T-helper 17 cell (primary cell): ENCODE measurements at regions not wholly inside any gene's neighbourhood (a gene's known extent, or its start where the extent isn't known, plus 50 kb on each side); places are given as distances from the start of the nearest gene placed in this dataset.

Experiments used
- ATAC-seq: fragments of 150-1000 bp; cut with Tn5 transposase; 2 replicates; pipeline ENCODE4 v1.10.0; 2021; ENCODE audit warnings: mild to moderate bottlenecking, moderate library complexity
- DNase-seq, 3 donors: peaks; one replicate each; pipeline versions ENCODE4 v3.0.0 to v3.0.0-alpha.2; 2020 to 2021
- H3K9me3 ChIP-seq: one replicate; pipeline ENCODE4 v1.7.0; 2013; ENCODE audit warnings: low read length, mild to moderate bottlenecking; ENCODE audit not compliant: control insufficient read depth, poor library complexity, severe bottlenecking
- H3K27ac Mint-ChIP-seq: one replicate; pipeline ENCODE4 v1.8.0; 2022; ENCODE audit warnings: mild to moderate bottlenecking, moderate library complexity, mixed read lengths
- H3K27me3 Mint-ChIP-seq: one replicate; pipeline ENCODE4 v1.8.0; 2022; ENCODE audit warnings: mixed read lengths
- H3K36me3 Mint-ChIP-seq: one replicate; pipeline ENCODE4 v1.8.0; 2022; ENCODE audit warnings: low read depth, mixed read lengths
- H3K4me1 Mint-ChIP-seq: one replicate; pipeline ENCODE4 v1.8.0; 2022; ENCODE audit warnings: mild to moderate bottlenecking, mixed read lengths
- H3K4me3 Mint-ChIP-seq: one replicate; pipeline ENCODE4 v1.8.0; 2022; ENCODE audit warnings: mild to moderate bottlenecking, moderate library complexity, mixed read lengths

DNA sequence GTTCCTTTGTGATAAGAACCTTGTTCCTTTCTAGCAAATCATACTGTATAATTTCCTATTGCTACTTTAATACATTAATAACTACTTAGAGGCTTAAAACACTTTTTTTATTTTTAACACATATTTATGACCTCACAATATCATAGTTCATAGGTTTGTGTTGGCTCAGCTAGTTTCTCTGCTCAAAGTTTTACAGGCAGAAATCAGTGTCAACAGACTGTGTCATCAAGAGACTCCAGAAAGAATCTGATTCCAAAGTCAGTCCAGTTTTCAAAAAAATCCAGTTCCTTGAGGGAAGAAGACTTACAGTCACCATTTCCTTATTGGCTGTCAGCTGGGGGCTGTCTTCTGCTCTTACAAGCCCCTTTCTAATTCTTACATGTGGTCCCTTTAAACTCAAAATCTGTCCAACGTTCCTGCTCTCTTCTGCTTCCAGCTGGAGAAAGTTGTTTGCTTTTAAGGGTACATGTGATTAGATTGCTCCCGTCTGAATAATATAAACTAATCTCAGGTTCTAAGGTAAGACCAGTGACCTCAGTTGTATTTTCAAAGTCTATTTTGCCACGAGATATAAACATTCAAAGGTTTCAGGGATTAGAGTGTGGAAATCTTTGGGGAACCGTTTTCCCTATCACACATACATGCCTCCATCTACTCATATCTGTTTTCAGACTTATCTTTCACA lies 267.3 kb upstream of the SLITRK5 start:
- Mint-ChIP-seq H3K27ac (no peak overlapping the region), H3K27me3 (no peaks in the 10 kb centered on the region), H3K4me3 (no peak overlapping the region), H3K36me3 (no peaks in the 10 kb centered on the region), H3K4me1 (no peaks in the 10 kb centered on the region)
- DNase-seq (no peak), ATAC-seq (no peak)
- H3K9me3 ChIP-seq = no peaks in the 10 kb centered on the region

GRCh38 chr13:87426742-87427141 lies 244.4 kb upstream of the SLITRK5 start:
- Mint-ChIP-seq H3K36me3 (no peaks in the 10 kb centered on the region), H3K27me3 (no peaks in the 10 kb centered on the region), H3K4me3 (no peak overlapping the region), H3K4me1 (no peaks in the 10 kb centered on the region), H3K27ac (no peak overlapping the region)
- H3K9me3 ChIP-seq = no peaks in the 10 kb centered on the region
- ATAC-seq (no peak), DNase-seq (no peak)

- Mint-ChIP-seq H3K27me3 (no peaks in the 10 kb centered on the region), H3K36me3 (no peaks in the 10 kb centered on the region), H3K4me3 (no peak overlapping the region), H3K4me1 (no peaks in the 10 kb centered on the region), H3K27ac (no peak overlapping the region)
- no peaks in the 10 kb centered on the region for H3K9me3 ChIP-seq
- DNase-seq (no peak), ATAC-seq (no peak)
Observed at GRCh38 chr13:87444135-87444534, 227.0 kb upstream of the SLITRK5 start.

GRCh38 chr13:87452281-87452680 lies 218.9 kb upstream of the SLITRK5 start:
- H3K9me3 ChIP-seq = no peaks in the 10 kb centered on the region
- Mint-ChIP-seq H3K4me1 (no peaks in the 10 kb centered on the region), H3K36me3 (no peaks in the 10 kb centered on the region), H3K4me3 (no peak overlapping the region), H3K27me3 (no peaks in the 10 kb centered on the region), H3K27ac (no peak overlapping the region)
- no peak for ATAC-seq
- no peak for DNase-seq

GRCh38 chr13:87453244-87453643 lies 217.9 kb upstream of the SLITRK5 start:
- Mint-ChIP-seq H3K36me3 (no peaks in the 10 kb centered on the region), H3K4me1 (no peaks in the 10 kb centered on the region), H3K27ac (no peak overlapping the region), H3K27me3 (no peaks in the 10 kb centered on the region), H3K4me3 (no peak overlapping the region)
- ATAC-seq (no peak), DNase-seq (no peak)
- no peaks in the 10 kb centered on the region for H3K9me3 ChIP-seq

GRCh38 chr13:87459419-87459818 lies 211.8 kb upstream of the SLITRK5 start:
- no peaks in the 10 kb centered on the region for H3K9me3 ChIP-seq
- ATAC-seq (no peak), DNase-seq (no peak)
- Mint-ChIP-seq H3K27ac (no peak overlapping the region), H3K36me3 (no peaks in the 10 kb centered on the region), H3K27me3 (no peaks in the 10 kb centered on the region), H3K4me1 (no peaks in the 10 kb centered on the region), H3K4me3 (no peak overlapping the region)

GRCh38 chr13:87497426-87497825 lies 173.7 kb upstream of the SLITRK5 start:
- DNase-seq = no peak
- H3K27ac Mint-ChIP-seq = no peak overlapping the region
- H3K4me1 Mint-ChIP-seq = no peaks in the 10 kb centered on the region

GRCh38 chr13:87498681-87499080 lies 172.5 kb upstream of the SLITRK5 start:
- Mint-ChIP-seq H3K27ac (no peak overlapping the region), H3K27me3 (no peaks in the 10 kb centered on the region), H3K36me3 (no peaks in the 10 kb centered on the region)

More at GRCh38 chr13:87497426-87497825, 173.7 kb upstream of the SLITRK5 start:
- no peaks in the 10 kb centered on the region for H3K36me3 Mint-ChIP-seq
- no peak for ATAC-seq
- H3K27me3 Mint-ChIP-seq = no peaks in the 10 kb centered on the region
- H3K9me3 ChIP-seq = no peaks in the 10 kb centered on the region
- H3K4me3 Mint-ChIP-seq = no peak overlapping the region

DNA sequence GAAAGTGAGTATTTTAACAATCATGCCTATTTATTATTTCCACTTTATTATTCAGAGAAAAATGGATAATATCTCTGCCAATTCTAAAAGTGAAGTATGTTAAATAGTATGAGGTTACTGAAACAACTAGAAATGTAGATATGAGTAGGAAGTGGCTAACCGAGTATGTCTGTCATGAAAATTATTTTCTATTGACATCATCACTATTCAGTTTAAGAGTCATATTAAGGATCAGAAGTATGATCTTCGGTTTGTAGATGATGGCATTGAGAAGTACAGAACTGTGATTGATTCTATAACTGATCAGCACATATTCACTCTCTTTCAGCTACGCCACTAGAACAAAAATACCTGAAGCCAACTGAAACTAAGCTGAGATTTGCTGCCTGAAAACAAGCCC lies 146.4 kb upstream of the SLITRK5 start:
- Mint-ChIP-seq H3K36me3 (no peaks in the 10 kb centered on the region), H3K4me1 (no peaks in the 10 kb centered on the region), H3K27ac (no peak overlapping the region), H3K4me3 (no peak overlapping the region), H3K27me3 (no peaks in the 10 kb centered on the region)
- DNase-seq (no peak), ATAC-seq (no peak)
- no peaks in the 10 kb centered on the region for H3K9me3 ChIP-seq

More at GRCh38 chr13:87498681-87499080, 172.5 kb upstream of the SLITRK5 start:
- ATAC-seq = no peak
- H3K9me3 ChIP-seq = no peaks in the 10 kb centered on the region
- H3K4me1 Mint-ChIP-seq = no peaks in the 10 kb centered on the region
- DNase-seq = no peak
- H3K4me3 Mint-ChIP-seq = no peak overlapping the region

DNA sequence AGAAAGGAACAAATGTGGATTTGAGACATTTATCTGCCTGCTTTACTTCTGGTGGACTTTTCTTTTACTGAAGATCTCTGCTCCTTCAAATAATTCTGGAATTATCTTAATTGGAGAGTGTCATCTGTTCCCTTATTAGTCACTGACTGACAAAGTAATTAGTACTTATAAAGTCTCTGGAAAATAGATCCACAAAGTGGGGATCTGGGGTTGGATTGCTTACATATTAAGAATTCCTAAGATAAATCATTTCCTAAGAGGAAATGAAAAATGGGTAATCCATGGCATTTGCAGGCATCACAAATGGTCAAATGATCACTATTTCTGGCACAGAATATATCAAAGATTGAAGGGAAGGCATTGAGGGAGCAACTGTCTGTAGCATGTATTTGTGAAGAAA lies 137.4 kb upstream of the SLITRK5 start:
- H3K4me3 Mint-ChIP-seq = no peak overlapping the region
- no peaks in the 10 kb centered on the region for H3K36me3 Mint-ChIP-seq
- no peaks in the 10 kb centered on the region for H3K9me3 ChIP-seq
- DNase-seq (no peak), ATAC-seq (no peak)
- H3K27ac Mint-ChIP-seq = no peak overlapping the region
- H3K4me1 Mint-ChIP-seq = no peaks in the 10 kb centered on the region
- no peaks in the 10 kb centered on the region for H3K27me3 Mint-ChIP-seq

- ATAC-seq = no peak
- no peak for DNase-seq
- Mint-ChIP-seq H3K27me3 (no peaks in the 10 kb centered on the region), H3K36me3 (no peaks in the 10 kb centered on the region), H3K4me3 (no peak overlapping the region), H3K4me1 (no peaks in the 10 kb centered on the region), H3K27ac (no peak overlapping the region)
- H3K9me3 ChIP-seq = peaks cover 3% of the 10 kb centered on the region
Observed at GRCh38 chr13:87535911-87536310, 135.3 kb upstream of the SLITRK5 start.

- Mint-ChIP-seq H3K27me3 (no peaks in the 10 kb centered on the region), H3K4me1 (no peaks in the 10 kb centered on the region), H3K36me3 (no peaks in the 10 kb centered on the region), H3K27ac (no peak overlapping the region), H3K4me3 (no peak overlapping the region)
- ATAC-seq (no peak), DNase-seq (no peak)
- H3K9me3 ChIP-seq = peaks cover 3% of the 10 kb centered on the region
Observed at GRCh38 chr13:87536499-87536898, 134.7 kb upstream of the SLITRK5 start.

GRCh38 chr13:87536899-87537298 lies 134.3 kb upstream of the SLITRK5 start:
- Mint-ChIP-seq H3K27me3 (no peaks in the 10 kb centered on the region), H3K4me1 (no peaks in the 10 kb centered on the region), H3K27ac (no peak overlapping the region), H3K36me3 (no peaks in the 10 kb centered on the region), H3K4me3 (no peak overlapping the region)
- DNase-seq = no peak
- H3K9me3 ChIP-seq = peaks cover 3% of the 10 kb centered on the region
- ATAC-seq = no peak

DNA sequence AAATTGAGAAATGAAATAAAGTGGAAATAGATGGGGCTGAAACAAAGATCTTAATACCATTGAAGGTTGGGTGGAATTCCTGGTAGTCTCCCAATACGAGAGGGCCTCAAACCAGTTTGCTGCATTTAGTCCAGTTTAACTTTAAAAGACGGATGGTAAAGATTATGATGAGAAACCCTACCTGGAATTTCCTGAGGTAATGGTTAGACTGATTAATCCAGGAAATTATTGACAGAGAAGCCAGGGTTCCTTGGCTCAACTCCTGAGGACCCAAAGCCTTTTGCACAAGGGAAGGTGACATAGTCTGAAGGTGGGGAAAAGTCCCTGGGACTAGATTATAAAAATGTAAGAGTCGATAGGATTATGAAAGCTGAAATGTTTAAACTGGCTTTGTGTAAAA lies 133.2 kb upstream of the SLITRK5 start:
- peaks cover 3% of the 10 kb centered on the region for H3K9me3 ChIP-seq
- ATAC-seq (no peak), DNase-seq (no peak)
- H3K27ac Mint-ChIP-seq = no peak overlapping the region
- no peaks in the 10 kb centered on the region for H3K36me3 Mint-ChIP-seq
- no peaks in the 10 kb centered on the region for H3K4me1 Mint-ChIP-seq
- no peaks in the 10 kb centered on the region for H3K27me3 Mint-ChIP-seq
- H3K4me3 Mint-ChIP-seq = no peak overlapping the region
